Bronchial epithelial cell (primary cell): ENCODE measurements at regions not wholly inside any gene's neighbourhood (a gene's known extent, or its start where the extent isn't known, plus 50 kb on each side); places are given as distances from the start of the nearest gene placed in this dataset.
"Not testable (repeated sequence)": the region's sequence is repeated elsewhere in the genome, so short reads cannot be mapped to it uniquely, and the experiment has no call there.

Source experiments
- DNase-seq: peaks from one replicate; pipeline ENCODE4 v3.0.0-alpha.2; 2010; ENCODE audit warnings: low read depth
- FAIRE-seq: peaks from 2 replicates; lab custom pipeline; 2011; peaks lifted over from hg19 to GRCh38; lab: Jason Lieb, UNC
- H3K27me3 ChIP-seq: 2 replicates; pipeline ENCODE4 v1.5.1; 2011; ENCODE audit warnings: low read length; ENCODE audit not compliant: control insufficient read depth, insufficient read depth
- H3K36me3 ChIP-seq: 2 replicates; pipeline ENCODE4 v1.5.1; 2011; ENCODE audit warnings: low read length; ENCODE audit not compliant: control insufficient read depth, insufficient read depth
- H3K4me3 ChIP-seq: 2 replicates; pipeline ENCODE4 v1.5.1; 2011; ENCODE audit warnings: mild to moderate bottlenecking, low read depth, low read length, control low read depth
- TF ChIP-seq, protein P1 (sequence below): IDR thresholded peaks from 2 replicates; pipeline ENCODE4 v1.5.1; 2011; ENCODE audit warnings: mild to moderate bottlenecking, moderate library complexity, low read length, control low read depth, inconsistent platforms; ENCODE audit not compliant: insufficient read depth, severe bottlenecking

GRCh38 chr2:63710732-63711131, 122.0 kb downstream of the MDH1 start:
- no peak for DNase-seq
- no peak for FAIRE-seq
- H3K36me3 ChIP-seq = no peaks in the 10 kb centered on the region
- no peaks in the 10 kb centered on the region for H3K27me3 ChIP-seq
- TF ChIP-seq, protein P1, sequence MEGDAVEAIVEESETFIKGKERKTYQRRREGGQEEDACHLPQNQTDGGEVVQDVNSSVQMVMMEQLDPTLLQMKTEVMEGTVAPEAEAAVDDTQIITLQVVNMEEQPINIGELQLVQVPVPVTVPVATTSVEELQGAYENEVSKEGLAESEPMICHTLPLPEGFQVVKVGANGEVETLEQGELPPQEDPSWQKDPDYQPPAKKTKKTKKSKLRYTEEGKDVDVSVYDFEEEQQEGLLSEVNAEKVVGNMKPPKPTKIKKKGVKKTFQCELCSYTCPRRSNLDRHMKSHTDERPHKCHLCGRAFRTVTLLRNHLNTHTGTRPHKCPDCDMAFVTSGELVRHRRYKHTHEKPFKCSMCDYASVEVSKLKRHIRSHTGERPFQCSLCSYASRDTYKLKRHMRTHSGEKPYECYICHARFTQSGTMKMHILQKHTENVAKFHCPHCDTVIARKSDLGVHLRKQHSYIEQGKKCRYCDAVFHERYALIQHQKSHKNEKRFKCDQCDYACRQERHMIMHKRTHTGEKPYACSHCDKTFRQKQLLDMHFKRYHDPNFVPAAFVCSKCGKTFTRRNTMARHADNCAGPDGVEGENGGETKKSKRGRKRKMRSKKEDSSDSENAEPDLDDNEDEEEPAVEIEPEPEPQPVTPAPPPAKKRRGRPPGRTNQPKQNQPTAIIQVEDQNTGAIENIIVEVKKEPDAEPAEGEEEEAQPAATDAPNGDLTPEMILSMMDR = no peak
- no peak overlapping the region for H3K4me3 ChIP-seq

DNA sequence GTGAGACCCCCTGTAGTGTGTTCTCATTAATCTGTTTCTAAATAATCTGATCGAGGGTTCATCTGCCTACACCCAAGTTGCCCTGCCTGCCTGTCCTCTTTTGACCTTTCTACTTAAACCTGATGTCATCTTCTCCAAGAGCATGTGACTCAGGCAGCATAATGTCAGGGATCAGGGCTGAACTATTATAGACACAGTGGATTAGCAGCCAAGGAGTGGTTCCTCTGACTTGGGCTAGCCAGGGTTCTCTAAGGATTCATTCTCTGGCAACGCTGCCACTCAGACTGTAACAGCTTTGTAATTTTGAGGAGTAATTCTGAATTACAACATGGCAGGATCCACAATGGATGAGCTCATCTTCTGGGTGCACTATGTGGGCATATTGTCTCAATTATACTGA, 124.0 kb downstream of the MDH1 start:
- TF ChIP-seq, protein P1 = no peak
- no peak for FAIRE-seq
- peak; percentile 65 for DNase-seq
- H3K4me3 ChIP-seq = no peak overlapping the region
- no peaks in the 10 kb centered on the region for H3K36me3 ChIP-seq
- H3K27me3 ChIP-seq = no peaks in the 10 kb centered on the region

- no peak for FAIRE-seq
- TF ChIP-seq, protein P1 = no peak
- DNase-seq = no peak
- Histone ChIP-seq H3K4me3 (no peak overlapping the region), H3K36me3 (no peaks in the 10 kb centered on the region), H3K27me3 (no peaks in the 10 kb centered on the region)
Measured at GRCh38 chr2:63716146-63716545, 125.5 kb upstream of the UGP2 start.

DNA sequence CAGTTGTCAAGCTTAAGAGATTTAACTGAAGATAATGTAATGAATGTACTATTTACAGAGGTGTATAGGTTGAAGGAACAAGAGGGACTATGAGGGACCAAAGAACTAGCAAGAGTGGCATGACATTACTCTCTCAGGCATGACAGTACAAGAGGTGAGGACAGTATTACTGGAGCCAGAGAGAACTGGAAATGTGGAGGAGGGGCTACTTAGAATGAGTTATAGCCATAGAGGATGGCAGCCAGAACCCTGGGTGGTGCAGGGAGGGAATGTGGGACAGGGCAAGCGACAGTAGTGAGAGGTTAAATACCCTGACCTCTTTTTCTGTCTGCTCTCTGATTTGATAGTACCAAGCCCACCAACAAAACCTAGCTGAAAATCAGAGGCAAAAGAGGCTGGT, 122.6 kb upstream of the UGP2 start:
- H3K36me3 ChIP-seq = no peaks in the 10 kb centered on the region
- no peak overlapping the region for H3K4me3 ChIP-seq
- DNase-seq (no peak), FAIRE-seq (no peak)
- TF ChIP-seq, protein P1 = no peak
- no peaks in the 10 kb centered on the region for H3K27me3 ChIP-seq

- Histone ChIP-seq H3K27me3 (no peaks in the 10 kb centered on the region), H3K4me3 (no peak overlapping the region), H3K36me3 (no peaks in the 10 kb centered on the region)
- FAIRE-seq = no peak
- DNase-seq = no peak
- TF ChIP-seq, protein P1 = no peak
Measured at GRCh38 chr2:63721082-63721424, 120.6 kb upstream of the UGP2 start.

- H3K36me3 ChIP-seq, H3K27me3 ChIP-seq, DNase-seq, FAIRE-seq, H3K4me3 ChIP-seq: not testable (repeated sequence)
Measured at GRCh38 chr2:63722284-63722683, 119.4 kb upstream of the UGP2 start.
